ENCODE measurements at regions not wholly inside any gene's neighbourhood (a gene's known extent, or its start where the extent isn't known, plus 50 kb on each side); places are given as distances from the start of the nearest gene placed in this dataset.

DNA sequence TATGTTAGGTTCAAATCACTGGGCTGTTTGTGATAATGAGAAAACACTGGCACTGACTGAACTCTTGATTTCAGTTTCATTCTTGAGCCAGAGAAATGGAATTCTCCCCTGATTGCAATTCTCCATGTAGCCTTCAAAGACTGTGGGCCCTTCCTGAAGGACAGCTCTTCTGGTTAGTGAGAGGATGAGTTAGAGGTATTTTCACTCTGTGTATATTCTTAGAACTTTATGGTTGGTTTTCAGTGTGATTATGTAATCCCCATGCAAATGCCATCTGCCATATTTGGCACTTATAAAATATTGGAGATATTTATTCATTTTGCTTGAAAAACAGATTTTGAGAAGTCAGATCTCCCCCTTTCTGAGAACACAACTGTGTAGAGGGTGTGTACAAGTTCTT lies 323.7 kb downstream of the SLC4A3 start:
- H3K4me3 ChIP-seq (ENCODE audit: insufficient read depth, low read length), result no peak overlapping the region
- H3K4me2 ChIP-seq (ENCODE audit: insufficient read depth, low read length), result no peak overlapping the region
- TF ChIP-seq, protein P1, sequence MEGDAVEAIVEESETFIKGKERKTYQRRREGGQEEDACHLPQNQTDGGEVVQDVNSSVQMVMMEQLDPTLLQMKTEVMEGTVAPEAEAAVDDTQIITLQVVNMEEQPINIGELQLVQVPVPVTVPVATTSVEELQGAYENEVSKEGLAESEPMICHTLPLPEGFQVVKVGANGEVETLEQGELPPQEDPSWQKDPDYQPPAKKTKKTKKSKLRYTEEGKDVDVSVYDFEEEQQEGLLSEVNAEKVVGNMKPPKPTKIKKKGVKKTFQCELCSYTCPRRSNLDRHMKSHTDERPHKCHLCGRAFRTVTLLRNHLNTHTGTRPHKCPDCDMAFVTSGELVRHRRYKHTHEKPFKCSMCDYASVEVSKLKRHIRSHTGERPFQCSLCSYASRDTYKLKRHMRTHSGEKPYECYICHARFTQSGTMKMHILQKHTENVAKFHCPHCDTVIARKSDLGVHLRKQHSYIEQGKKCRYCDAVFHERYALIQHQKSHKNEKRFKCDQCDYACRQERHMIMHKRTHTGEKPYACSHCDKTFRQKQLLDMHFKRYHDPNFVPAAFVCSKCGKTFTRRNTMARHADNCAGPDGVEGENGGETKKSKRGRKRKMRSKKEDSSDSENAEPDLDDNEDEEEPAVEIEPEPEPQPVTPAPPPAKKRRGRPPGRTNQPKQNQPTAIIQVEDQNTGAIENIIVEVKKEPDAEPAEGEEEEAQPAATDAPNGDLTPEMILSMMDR (IDR thresholded peaks at IDR 0.05; ENCODE audit: extremely low read depth, low read depth, low read length), result no peak
- H3K4me1 ChIP-seq (ENCODE audit: insufficient read depth, low read length), result no peaks in the 10 kb centered on the region
- H3K27me3 ChIP-seq (ENCODE audit: insufficient read depth, low read length), result no peaks in the 10 kb centered on the region
- H3K79me2 ChIP-seq (ENCODE audit: insufficient read depth, low read length), result no peaks in the 10 kb centered on the region
- H2AFZ ChIP-seq (ENCODE audit: low read length), result no peak overlapping the region
- H4K20me1 ChIP-seq (ENCODE audit: insufficient read depth, low read length), result no peaks in the 10 kb centered on the region
- no peak overlapping the region for H3K27ac ChIP-seq (ENCODE audit: low read depth, low read length)
- no peak for DNase-seq (ENCODE audit: insufficient read length, low spot score, missing footprints)
- no peaks in the 10 kb centered on the region for H3K36me3 ChIP-seq (ENCODE audit: insufficient read depth, low read length)
- H3K9me3 ChIP-seq (ENCODE audit: low read depth, low read length), result no peaks in the 10 kb centered on the region

GRCh38 chr2:219954331-219954730 lies 326.9 kb downstream of the SLC4A3 start:
- no peaks in the 10 kb centered on the region for H3K79me2 ChIP-seq (ENCODE audit: insufficient read depth, low read length)
- TF ChIP-seq, protein P1 (IDR thresholded peaks at IDR 0.05; ENCODE audit: extremely low read depth, low read depth, low read length), result no peak
- H2AFZ ChIP-seq (ENCODE audit: low read length), result no peak overlapping the region
- DNase-seq (ENCODE audit: insufficient read length, low spot score, missing footprints), result no peak
- H3K36me3 ChIP-seq (ENCODE audit: insufficient read depth, low read length), result no peaks in the 10 kb centered on the region
- H3K4me2 ChIP-seq (ENCODE audit: insufficient read depth, low read length), result no peak overlapping the region
- no peak overlapping the region for H3K27ac ChIP-seq (ENCODE audit: low read depth, low read length)
- no peaks in the 10 kb centered on the region for H3K27me3 ChIP-seq (ENCODE audit: insufficient read depth, low read length)
- no peak overlapping the region for H3K4me3 ChIP-seq (ENCODE audit: insufficient read depth, low read length)
- H3K9me3 ChIP-seq (ENCODE audit: low read depth, low read length), result no peaks in the 10 kb centered on the region
- H4K20me1 ChIP-seq (ENCODE audit: insufficient read depth, low read length), result no peaks in the 10 kb centered on the region
- no peaks in the 10 kb centered on the region for H3K4me1 ChIP-seq (ENCODE audit: insufficient read depth, low read length)

DNA sequence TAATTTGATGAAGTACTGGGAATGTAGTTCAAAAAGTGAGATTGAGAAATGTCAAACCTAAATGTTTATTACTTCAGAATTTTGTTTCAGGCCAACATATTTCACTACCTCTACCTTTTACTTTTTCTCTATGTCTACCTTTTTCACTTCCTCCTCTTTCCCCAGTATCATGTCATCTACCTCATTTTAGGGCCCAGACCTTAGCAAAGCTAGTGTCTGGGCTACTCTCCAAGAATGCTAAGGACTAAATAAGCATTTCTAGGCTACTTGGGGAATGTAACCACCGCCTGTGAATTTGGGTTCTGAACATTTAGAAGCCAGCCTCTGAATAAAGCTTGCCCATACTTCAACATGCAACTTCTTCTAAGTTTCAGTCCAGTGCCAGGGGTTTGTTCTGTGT lies 330.4 kb downstream of the SLC4A3 start:
- Histone ChIP-seq H3K79me2 (ENCODE audit: insufficient read depth, low read length) (no peaks in the 10 kb centered on the region), H2AFZ (ENCODE audit: low read length) (no peak overlapping the region), H3K27ac (ENCODE audit: low read depth, low read length) (no peak overlapping the region), H3K4me2 (ENCODE audit: insufficient read depth, low read length) (no peak overlapping the region), H4K20me1 (ENCODE audit: insufficient read depth, low read length) (no peaks in the 10 kb centered on the region), H3K36me3 (ENCODE audit: insufficient read depth, low read length) (no peaks in the 10 kb centered on the region), H3K9me3 (ENCODE audit: low read depth, low read length) (no peaks in the 10 kb centered on the region), H3K27me3 (ENCODE audit: insufficient read depth, low read length) (no peaks in the 10 kb centered on the region), H3K4me3 (ENCODE audit: insufficient read depth, low read length) (no peak overlapping the region), H3K4me1 (ENCODE audit: insufficient read depth, low read length) (no peaks in the 10 kb centered on the region)
- TF ChIP-seq, protein P1 (IDR thresholded peaks at IDR 0.05; ENCODE audit: extremely low read depth, low read depth, low read length), result no peak
- no peak for DNase-seq (ENCODE audit: insufficient read length, low spot score, missing footprints)

DNA sequence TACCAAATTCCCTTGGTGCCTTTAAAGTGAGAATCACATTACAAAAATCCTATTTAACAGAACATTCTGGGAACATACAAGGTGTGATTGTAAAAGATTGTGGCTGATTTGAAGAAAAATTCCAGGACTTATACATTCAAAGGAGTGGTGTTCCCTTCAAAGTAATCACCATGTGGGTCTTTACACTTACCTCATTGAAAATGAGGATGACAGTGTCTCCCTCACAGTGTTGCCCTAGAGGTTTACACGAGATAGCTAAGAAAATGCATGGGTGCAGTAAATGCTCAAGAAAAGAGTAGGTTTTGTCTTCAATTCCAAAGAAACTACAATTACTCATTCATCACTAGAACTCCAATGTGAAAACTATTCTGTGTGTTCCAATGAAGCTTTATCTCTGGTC lies 331.5 kb downstream of the SLC4A3 start:
- H3K4me2 ChIP-seq (ENCODE audit: insufficient read depth, low read length), result no peak overlapping the region
- TF ChIP-seq, protein P1 (IDR thresholded peaks at IDR 0.05; ENCODE audit: extremely low read depth, low read depth, low read length), result no peak

More for the DNA sequence above, 331.5 kb downstream of the SLC4A3 start:
- H4K20me1 ChIP-seq (ENCODE audit: insufficient read depth, low read length), result no peaks in the 10 kb centered on the region
- no peak for DNase-seq (ENCODE audit: insufficient read length, low spot score, missing footprints)
- no peak overlapping the region for H2AFZ ChIP-seq (ENCODE audit: low read length)
- H3K4me1 ChIP-seq (ENCODE audit: insufficient read depth, low read length), result no peaks in the 10 kb centered on the region
- no peaks in the 10 kb centered on the region for H3K9me3 ChIP-seq (ENCODE audit: low read depth, low read length)
- no peak overlapping the region for H3K4me3 ChIP-seq (ENCODE audit: insufficient read depth, low read length)
- no peaks in the 10 kb centered on the region for H3K36me3 ChIP-seq (ENCODE audit: insufficient read depth, low read length)
- no peaks in the 10 kb centered on the region for H3K27me3 ChIP-seq (ENCODE audit: insufficient read depth, low read length)
- H3K79me2 ChIP-seq (ENCODE audit: insufficient read depth, low read length), result no peaks in the 10 kb centered on the region
- no peak overlapping the region for H3K27ac ChIP-seq (ENCODE audit: low read depth, low read length)
